H1 (cell line): ENCODE measurements at regions not wholly inside any gene's neighbourhood (a gene's known extent, or its start where the extent isn't known, plus 50 kb on each side); places are given as distances from the start of the nearest gene placed in this dataset.

Source experiments
- CTCF ChIA-PET: fragments of 300-600 bp; sonication (Branson Sonifier 250); formaldehyde crosslinking; loops from one replicate; lab custom pipeline; 2021; ENCODE audit not compliant: partially characterized antibody; lab: Charles Lee
- POLR2A ChIA-PET: fragments of 300-600 bp; sonication (Branson Sonifier 250); formaldehyde crosslinking; loops from one replicate; lab custom pipeline; 2021; ENCODE audit warnings: inconsistent platforms; ENCODE audit not compliant: partially characterized antibody; lab: Charles Lee
- DNase-seq, 2 experiments: peaks; one replicate each; pipeline versions ENCODE4 v3.0.0 to v3.0.0-alpha.2; 2010 to 2022; ENCODE audit warnings: low spot score in 2 of 2, low read depth in 1 of 2, mixed read lengths in 1 of 2
- FAIRE-seq: peaks from 2 replicates; lab custom pipeline; 2011; peaks lifted over from hg19 to GRCh38; lab: Jason Lieb, UNC
- H2AFZ ChIP-seq: 2 replicates; pipeline ENCODE4 v1.8.1; 2012; ENCODE audit warnings: low read length, inconsistent platforms
- H2AK5ac ChIP-seq: 2 replicates; pipeline ENCODE4 v1.6.1; 2013; ENCODE audit warnings: low read depth, low read length
- H2BK120ac ChIP-seq: replicated peaks from 2 replicates; pipeline ENCODE3; 2013; ENCODE audit warnings: low read depth, low read length, inconsistent platforms
- H2BK12ac ChIP-seq: 2 replicates; pipeline ENCODE4 v1.6.1; 2013; ENCODE audit warnings: low read depth, low read length
- H2BK15ac ChIP-seq: 2 replicates; pipeline ENCODE4 v1.6.1; 2013; ENCODE audit warnings: low read length
- H2BK20ac ChIP-seq: 2 replicates; pipeline ENCODE4 v1.6.1; 2013; ENCODE audit warnings: low read length
- H2BK5ac ChIP-seq: 2 replicates; pipeline ENCODE4 v1.6.1; 2013; ENCODE audit warnings: low read depth, low read length
- H3K14ac ChIP-seq: 2 replicates; pipeline ENCODE4 v1.6.1; 2013; ENCODE audit warnings: inconsistent platforms; ENCODE audit not compliant: insufficient read length
- H3K18ac ChIP-seq: 2 replicates; pipeline ENCODE4 v1.6.1; 2013; ENCODE audit warnings: low read length; ENCODE audit errors: extremely low read depth
- H3K23ac ChIP-seq: 2 replicates; pipeline ENCODE4 v1.6.1; 2013; ENCODE audit warnings: inconsistent platforms; ENCODE audit not compliant: insufficient read length
- H3K23me2 ChIP-seq: 2 replicates; pipeline ENCODE4 v1.6.1; 2013; ENCODE audit warnings: low read depth, low read length
- H3K27ac ChIP-seq: 2 replicates; pipeline ENCODE4 v1.6.1; 2011; ENCODE audit warnings: low read depth, low read length, inconsistent platforms
- H3K27me3 ChIP-seq, 4 experiments: replicated peaks in 1 of 4; 1 replicate in 1 of 4; 2 replicates in 3 of 4; pipeline versions ENCODE4 v1.6.1 to v1.8.1; 2011 to 2013; ENCODE audit warnings: low read length in 3 of 4, mild to moderate bottlenecking in 3 of 4, inconsistent platforms in 2 of 4, mixed read lengths in 2 of 4, moderate library complexity in 1 of 4; ENCODE audit not compliant: control insufficient read depth in 3 of 4, insufficient read depth in 3 of 4; ENCODE audit errors: extremely low read depth in 1 of 4
- H3K36me3 ChIP-seq, 4 experiments: 2 replicates each; pipeline versions ENCODE4 v1.6.1 to v1.8.1; 2011 to 2013; ENCODE audit warnings: mild to moderate bottlenecking in 4 of 4, low read length in 3 of 4, moderate library complexity in 2 of 4, control low read depth in 1 of 4, inconsistent platforms in 1 of 4; ENCODE audit not compliant: insufficient read depth in 4 of 4, control insufficient read depth in 2 of 4
- H3K4ac ChIP-seq: replicated peaks from 2 replicates; pipeline ENCODE3; 2013; ENCODE audit warnings: low read length, low read depth, mixed read lengths, inconsistent platforms; ENCODE audit not compliant: insufficient read length
- H3K4me1 ChIP-seq, 4 experiments: replicated peaks in 1 of 4; 1 replicate in 1 of 4; 2 replicates in 3 of 4; pipeline versions ENCODE4 v1.6.1 to v1.8.1; 2011 to 2013; ENCODE audit warnings: low read length in 3 of 4, inconsistent platforms in 2 of 4, mixed read lengths in 1 of 4; ENCODE audit not compliant: insufficient read depth in 4 of 4, control insufficient read depth in 3 of 4
- H3K4me2 ChIP-seq, 2 experiments: 2 replicates each; pipeline versions ENCODE4 v1.6.1 to v1.8.1; 2011 to 2013; ENCODE audit warnings: low read depth in 2 of 2, low read length in 2 of 2, control low read depth in 1 of 2, inconsistent platforms in 1 of 2, mild to moderate bottlenecking in 1 of 2; ENCODE audit not compliant: insufficient read depth in 1 of 2
- H3K4me3 ChIP-seq, 4 experiments: fragments of 200-600, 300-600 bp in 1 of 4; sonication (generic), shearing (Covaris generic), sonication (Bioruptor Twin) in 1 of 4; 2 replicates each; pipeline versions ENCODE4 v1.5.1 to v1.8.1; 2011 to 2016; ENCODE audit warnings: low read length in 4 of 4, low read depth in 3 of 4, control low read depth in 2 of 4, inconsistent platforms in 2 of 4, mild to moderate bottlenecking in 2 of 4, mixed read lengths in 1 of 4, moderate library complexity in 1 of 4; ENCODE audit not compliant: insufficient read depth in 2 of 4; ENCODE audit errors: extremely low read depth in 1 of 4
- H3K56ac ChIP-seq: replicated peaks from 2 replicates; pipeline ENCODE3; 2013; ENCODE audit warnings: low read depth, mild to moderate bottlenecking, mixed read lengths, low read length, inconsistent platforms; ENCODE audit not compliant: insufficient read length
- H3K79me1 ChIP-seq: 2 replicates; pipeline ENCODE4 v1.6.1; 2013; ENCODE audit warnings: low read depth, low read length, control low read depth
- H3K79me2 ChIP-seq, 2 experiments: 2 replicates each; pipeline versions ENCODE4 v1.6.1 to v1.8.1; 2012 to 2013; ENCODE audit warnings: low read length in 2 of 2, mild to moderate bottlenecking in 2 of 2, inconsistent platforms in 1 of 2; ENCODE audit not compliant: insufficient read depth in 2 of 2, control insufficient read depth in 1 of 2
- H3K9ac ChIP-seq, 4 experiments: replicated peaks in 1 of 4; 1 replicate in 1 of 4; 2 replicates in 3 of 4; pipeline versions ENCODE4 v1.6.1 to v1.8.1; 2011 to 2013; ENCODE audit warnings: low read depth in 3 of 4, low read length in 3 of 4, control low read depth in 2 of 4, mild to moderate bottlenecking in 2 of 4, moderate library complexity in 2 of 4, inconsistent platforms in 1 of 4; ENCODE audit errors: extremely low read depth in 1 of 4
- H3K9me3 ChIP-seq, 2 experiments: 2 replicates each; pipeline versions ENCODE4 v1.6.1 to v1.8.1; 2012 to 2013; ENCODE audit warnings: mild to moderate bottlenecking in 2 of 2, moderate library complexity in 2 of 2, control low read depth in 1 of 2, inconsistent platforms in 1 of 2, low read depth in 1 of 2, low read length in 1 of 2, mixed read lengths in 1 of 2; ENCODE audit not compliant: insufficient read depth in 2 of 2
- H4K20me1 ChIP-seq, 2 experiments: replicated peaks in 1 of 2; 2 replicates each; pipeline versions ENCODE3 to v1.8.1; 2011 to 2013; ENCODE audit warnings: inconsistent platforms in 2 of 2, low read length in 2 of 2, mild to moderate bottlenecking in 1 of 2; ENCODE audit not compliant: insufficient read depth in 2 of 2, control insufficient read depth in 1 of 2
- H4K5ac ChIP-seq: 2 replicates; pipeline ENCODE4 v1.6.1; 2013; ENCODE audit warnings: low read length, low read depth, mixed read lengths, inconsistent platforms; ENCODE audit not compliant: insufficient read length
- H4K8ac ChIP-seq: 2 replicates; pipeline ENCODE4 v1.8.0; 2013; ENCODE audit warnings: mild to moderate bottlenecking, moderate library complexity, low read length, inconsistent platforms; ENCODE audit not compliant: insufficient read depth; ENCODE audit errors: extremely low read depth
- H4K91ac ChIP-seq: replicated peaks from 2 replicates; pipeline ENCODE3; 2013; ENCODE audit warnings: low read length, mixed read lengths, inconsistent platforms; ENCODE audit not compliant: insufficient read length
- BRCA1 ChIP-seq: IDR thresholded peaks from 2 replicates; pipeline ENCODE4 v1.6.1; 2012; ENCODE audit warnings: low read depth, low read length, improper control_type of control experiment
- EZH2 ChIP-seq: fragments of 200-600 bp; sonication (generic); IDR thresholded peaks from 2 replicates; pipeline ENCODE4 v1.7.1; 2012; ENCODE audit warnings: low read depth, mild to moderate bottlenecking, moderate library complexity, low read length, inconsistent platforms; ENCODE audit not compliant: severe bottlenecking
- JUN ChIP-seq: IDR thresholded peaks from 2 replicates; pipeline ENCODE4 v1.6.1; 2011; ENCODE audit warnings: low read depth, mild to moderate bottlenecking, improper control_type of control experiment, low read length
- KDM5A ChIP-seq: fragments of 200-600 bp; IDR thresholded peaks from 2 replicates; pipeline ENCODE4 v1.7.1; 2012; ENCODE audit warnings: mild to moderate bottlenecking, low read length, inconsistent platforms, mixed read lengths
- PHF8 ChIP-seq: fragments of 200-600 bp; sonication (generic); conservative IDR thresholded peaks from 2 replicates; pipeline ENCODE4 v1.7.1; 2012; ENCODE audit warnings: low read depth, mild to moderate bottlenecking, inconsistent platforms, low read length, moderate library complexity
- SP2 ChIP-seq: IDR thresholded peaks from 2 replicates; pipeline ENCODE4 v1.6.1; 2012; ENCODE audit warnings: mild to moderate bottlenecking, low read length, inconsistent platforms
- SP4 ChIP-seq: IDR thresholded peaks from 2 replicates; pipeline ENCODE4 v1.6.1; 2012; ENCODE audit warnings: low read length, inconsistent platforms
- WGBS, 2 experiments: shearing (Covaris generic) in 1 of 2; methylation state at CpG; one replicate each; pipeline versions ENCODE4 v1.1.6 to v1.1.7; 2013 to 2015; ENCODE audit warnings: low lambda C conversion rate in 2 of 2, mixed read lengths in 2 of 2, inconsistent platforms in 1 of 2, low coverage in 1 of 2, missing lambda C conversion rate in 1 of 2; ENCODE audit not compliant: insufficient replicate concordance in 2 of 2, insufficient coverage in 1 of 2, insufficient read length in 1 of 2; ENCODE audit errors: extremely low coverage in 1 of 2, missing lambda C conversion rate in 1 of 2; 5-methylcytosine and 5-hydroxymethylcytosine counted together

GRCh38 chr2:8254791-8255447 is 426.9 kb upstream of the ID2 start:
- no peak overlapping the region for H4K5ac ChIP-seq
- FAIRE-seq, result no peak

More at GRCh38 chr2:8254791-8255447, 426.9 kb upstream of the ID2 start:
- peaks cover 3 to 21% (median 19%) of the 10 kb centered on the region in 4 experiments for H3K4me1 ChIP-seq
- H2BK12ac ChIP-seq, result peak overlapping the region; percentile 64
- no peaks in the 10 kb centered on the region for H4K20me1 ChIP-seq
- H3K9ac ChIP-seq, result no peak overlapping the region
- H3K79me2 ChIP-seq, result no peaks in the 10 kb centered on the region
- POLR2A ChIA-PET, result no interaction called here
- H3K18ac ChIP-seq, result peak overlapping the region; percentile 11; the same call in 1 of the 2 replicates
- no peak overlapping the region for H3K14ac ChIP-seq
- peak overlapping the region; percentile 99 for H4K91ac ChIP-seq
- H3K56ac ChIP-seq, result peak overlapping the region; percentile 33
- peak overlapping the region; percentile 1; the same call in 1 of the 2 replicates for H2BK20ac ChIP-seq
- H3K4me3 ChIP-seq, result no peak overlapping the region
- no peak overlapping the region for H2AFZ ChIP-seq
- no peaks in the 10 kb centered on the region for H3K36me3 ChIP-seq
- 77% methylated on average over 7 of the region's 7 CpGs; no CpG with 5 or more reads in 1 of the 2 experiments for WGBS, 2 experiments
- H3K23ac ChIP-seq, result no peak overlapping the region
- no peak overlapping the region for H4K8ac ChIP-seq
- H2BK5ac ChIP-seq, result peak overlapping the region; percentile 69; the same call in 1 of the 2 replicates
- H3K9me3 ChIP-seq, result peaks cover 4 to 9% of the 10 kb centered on the region in 2 experiments; a peak in 3 of 4 replicates
- peak overlapping the region; percentile 11; the same call in 1 of the 2 replicates for H3K27ac ChIP-seq
- H3K4me2 ChIP-seq, result peak overlapping the region; percentile 11 to 28; a peak in 2 of 4 replicates
- peak overlapping the region; percentile 93 for H2BK120ac ChIP-seq
- TF ChIP-seq KDM5A (no peak), JUN (no peak), PHF8 (no peak), SP4 (no peak), SP2 (no peak), BRCA1 (no peak), EZH2 (no peak)
- H2AK5ac ChIP-seq, result no peak overlapping the region
- CTCF ChIA-PET, result interaction anchor here (0.6 kb wide), 1 partner anchor 15 kb away, joined by 4 read pairs; no protein-coding TSS in a partner anchor
- peak overlapping the region; percentile 96 for H3K4ac ChIP-seq
- DNase-seq, result no peak
- no peaks in the 10 kb centered on the region for H3K23me2 ChIP-seq
- no peaks in the 10 kb centered on the region for H3K79me1 ChIP-seq
- H2BK15ac ChIP-seq, result no peak overlapping the region; the same call in 1 of the 2 replicates
- H3K27me3 ChIP-seq, result no peaks in the 10 kb centered on the region; a peak in 1 of 7 replicates
